A549 (cell line): ENCODE measurements at regions not wholly inside any gene's neighbourhood (a gene's known extent, or its start where the extent isn't known, plus 50 kb on each side); places are given as distances from the start of the nearest gene placed in this dataset.

Experiments
- BHLHE40 ChIP-seq: IDR thresholded peaks from 2 replicates; pipeline ENCODE4 v1.6.1; 2012; ENCODE audit warnings: low read depth, low read length, inconsistent platforms
- CHD4 ChIP-seq: fragments of 200-600 bp; sonication (generic); IDR thresholded peaks from 2 replicates; pipeline ENCODE4 v1.6.1; 2016; ENCODE audit warnings: antibody characterized with exemption, mild to moderate bottlenecking, borderline replicate concordance
- EP300 ChIP-seq, 2 experiments: fragments of >200 bp; sonication (Bioruptor Twin); formaldehyde crosslinking; IDR thresholded peaks; 2 replicates in 1 of 2; 3 replicates in 1 of 2; pipeline ENCODE4 v1.6.1; 2016 to 2017
- JUNB ChIP-seq: fragments of >200 bp; sonication (Bioruptor Twin); formaldehyde crosslinking; IDR thresholded peaks from 2 replicates; pipeline ENCODE4 v1.6.1; 2016
- POLR2A ChIP-seq: IDR thresholded peaks from 2 replicates; pipeline ENCODE4 v1.6.1; 2012; ENCODE audit warnings: mild to moderate bottlenecking, low read length
- TF ChIP-seq, protein P1 (sequence below): IDR thresholded peaks from 2 replicates; pipeline ENCODE4 v1.6.1; 2012
- TF ChIP-seq, protein P2 (sequence below): fragments of >200 bp; sonication (Bioruptor Twin); formaldehyde crosslinking; IDR thresholded peaks from 3 replicates; pipeline ENCODE4 v1.5.1; 2016
- TF ChIP-seq, protein P3 (sequence below): fragments of 450-650 bp; IDR thresholded peaks from 2 replicates; pipeline ENCODE4 v1.6.1; 2014; ENCODE audit warnings: antibody characterized with exemption
- TF ChIP-seq, protein P4 (sequence below): fragments of 250-450 bp; sonication (Bioruptor Pico); IDR thresholded peaks from 2 replicates; pipeline ENCODE4 v1.5.0; 2021; ENCODE audit warnings: mild to moderate bottlenecking, moderate library complexity, borderline replicate concordance

DNA sequence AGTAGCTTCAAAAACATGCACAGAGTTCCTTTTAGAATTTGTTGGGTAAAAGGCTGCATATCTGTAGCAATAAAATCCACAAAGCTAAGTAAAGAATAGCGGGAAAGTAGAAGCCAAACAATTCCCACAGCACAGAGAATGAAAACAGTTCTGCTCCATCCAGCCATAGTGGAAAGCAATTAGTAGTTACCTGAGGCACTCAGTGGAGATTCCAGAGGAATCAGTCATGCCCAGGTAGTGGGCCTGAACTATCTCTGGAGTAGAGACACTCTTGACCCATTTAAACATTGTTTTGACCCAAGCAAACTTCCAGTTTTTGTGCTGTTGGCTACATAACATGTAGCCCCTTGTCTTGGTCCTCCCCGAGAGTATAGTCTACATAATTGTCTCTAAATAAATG lies 559.5 kb upstream of the PTCHD4 start:
- TF ChIP-seq, protein P1, sequence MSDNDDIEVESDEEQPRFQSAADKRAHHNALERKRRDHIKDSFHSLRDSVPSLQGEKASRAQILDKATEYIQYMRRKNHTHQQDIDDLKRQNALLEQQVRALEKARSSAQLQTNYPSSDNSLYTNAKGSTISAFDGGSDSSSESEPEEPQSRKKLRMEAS: no peak
- no peak for TF ChIP-seq EP300 (IDR thresholded peaks at IDR 0.05)
- TF ChIP-seq, protein P2, sequence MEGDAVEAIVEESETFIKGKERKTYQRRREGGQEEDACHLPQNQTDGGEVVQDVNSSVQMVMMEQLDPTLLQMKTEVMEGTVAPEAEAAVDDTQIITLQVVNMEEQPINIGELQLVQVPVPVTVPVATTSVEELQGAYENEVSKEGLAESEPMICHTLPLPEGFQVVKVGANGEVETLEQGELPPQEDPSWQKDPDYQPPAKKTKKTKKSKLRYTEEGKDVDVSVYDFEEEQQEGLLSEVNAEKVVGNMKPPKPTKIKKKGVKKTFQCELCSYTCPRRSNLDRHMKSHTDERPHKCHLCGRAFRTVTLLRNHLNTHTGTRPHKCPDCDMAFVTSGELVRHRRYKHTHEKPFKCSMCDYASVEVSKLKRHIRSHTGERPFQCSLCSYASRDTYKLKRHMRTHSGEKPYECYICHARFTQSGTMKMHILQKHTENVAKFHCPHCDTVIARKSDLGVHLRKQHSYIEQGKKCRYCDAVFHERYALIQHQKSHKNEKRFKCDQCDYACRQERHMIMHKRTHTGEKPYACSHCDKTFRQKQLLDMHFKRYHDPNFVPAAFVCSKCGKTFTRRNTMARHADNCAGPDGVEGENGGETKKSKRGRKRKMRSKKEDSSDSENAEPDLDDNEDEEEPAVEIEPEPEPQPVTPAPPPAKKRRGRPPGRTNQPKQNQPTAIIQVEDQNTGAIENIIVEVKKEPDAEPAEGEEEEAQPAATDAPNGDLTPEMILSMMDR: no peak
- TF ChIP-seq, protein P3, sequence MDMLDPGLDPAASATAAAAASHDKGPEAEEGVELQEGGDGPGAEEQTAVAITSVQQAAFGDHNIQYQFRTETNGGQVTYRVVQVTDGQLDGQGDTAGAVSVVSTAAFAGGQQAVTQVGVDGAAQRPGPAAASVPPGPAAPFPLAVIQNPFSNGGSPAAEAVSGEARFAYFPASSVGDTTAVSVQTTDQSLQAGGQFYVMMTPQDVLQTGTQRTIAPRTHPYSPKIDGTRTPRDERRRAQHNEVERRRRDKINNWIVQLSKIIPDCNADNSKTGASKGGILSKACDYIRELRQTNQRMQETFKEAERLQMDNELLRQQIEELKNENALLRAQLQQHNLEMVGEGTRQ: no peak
- TF ChIP-seq, protein P4, sequence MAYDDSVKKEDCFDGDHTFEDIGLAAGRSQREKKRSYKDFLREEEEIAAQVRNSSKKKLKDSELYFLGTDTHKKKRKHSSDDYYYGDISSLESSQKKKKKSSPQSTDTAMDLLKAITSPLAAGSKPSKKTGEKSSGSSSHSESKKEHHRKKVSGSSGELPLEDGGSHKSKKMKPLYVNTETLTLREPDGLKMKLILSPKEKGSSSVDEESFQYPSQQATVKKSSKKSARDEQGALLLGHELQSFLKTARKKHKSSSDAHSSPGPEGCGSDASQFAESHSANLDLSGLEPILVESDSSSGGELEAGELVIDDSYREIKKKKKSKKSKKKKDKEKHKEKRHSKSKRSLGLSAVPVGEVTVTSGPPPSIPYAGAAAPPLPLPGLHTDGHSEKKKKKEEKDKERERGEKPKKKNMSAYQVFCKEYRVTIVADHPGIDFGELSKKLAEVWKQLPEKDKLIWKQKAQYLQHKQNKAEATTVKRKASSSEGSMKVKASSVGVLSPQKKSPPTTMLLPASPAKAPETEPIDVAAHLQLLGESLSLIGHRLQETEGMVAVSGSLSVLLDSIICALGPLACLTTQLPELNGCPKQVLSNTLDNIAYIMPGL (CRISPR knock-in tag): no peak
- no peak for TF ChIP-seq CHD4
- TF ChIP-seq POLR2A: no peak
- TF ChIP-seq JUNB: no peak
- no peak for TF ChIP-seq BHLHE40
